ENCODE measurements at regions not wholly inside any gene's neighbourhood (a gene's known extent, or its start where the extent isn't known, plus 50 kb on each side); places are given as distances from the start of the nearest gene placed in this dataset.

GRCh38 chr5:4977416-4978110, 162.6 kb upstream of the ADAMTS16 start:
- Mint-ChIP-seq H3K9me3 (no peaks in the 10 kb centered on the region), H3K4me1 (no peaks in the 10 kb centered on the region), H3K27me3 (no peaks in the 10 kb centered on the region), H3K27ac (no peak overlapping the region), H3K4me3 (no peak overlapping the region), H3K36me3 (no peaks in the 10 kb centered on the region)
- DNase-seq = no peak

GRCh38 chr5:4980201-4980600, 159.9 kb upstream of the ADAMTS16 start:
- no peaks in the 10 kb centered on the region for H3K36me3 Mint-ChIP-seq
- H3K4me1 Mint-ChIP-seq = no peaks in the 10 kb centered on the region
- H3K4me3 Mint-ChIP-seq = no peak overlapping the region
- DNase-seq = no peak
- H3K9me3 Mint-ChIP-seq = no peaks in the 10 kb centered on the region
- H3K27me3 Mint-ChIP-seq = no peaks in the 10 kb centered on the region
- H3K27ac Mint-ChIP-seq = no peak overlapping the region

GRCh38 chr5:4981608-4982007, 158.5 kb upstream of the ADAMTS16 start:
- H3K4me3 Mint-ChIP-seq = no peak overlapping the region
- no peaks in the 10 kb centered on the region for H3K4me1 Mint-ChIP-seq
- DNase-seq = no peak
- no peaks in the 10 kb centered on the region for H3K9me3 Mint-ChIP-seq
- no peaks in the 10 kb centered on the region for H3K36me3 Mint-ChIP-seq
- no peak overlapping the region for H3K27ac Mint-ChIP-seq
- no peaks in the 10 kb centered on the region for H3K27me3 Mint-ChIP-seq

- no peaks in the 10 kb centered on the region for H3K9me3 Mint-ChIP-seq
- H3K27ac Mint-ChIP-seq = no peak overlapping the region
- H3K36me3 Mint-ChIP-seq = no peaks in the 10 kb centered on the region
- no peaks in the 10 kb centered on the region for H3K27me3 Mint-ChIP-seq
- H3K4me1 Mint-ChIP-seq = no peaks in the 10 kb centered on the region
- DNase-seq = no peak
- no peak overlapping the region for H3K4me3 Mint-ChIP-seq
These were observed 156.4 kb upstream of the ADAMTS16 start for GRCh38 chr5:4983701-4984100.

GRCh38 chr5:4984461-4984860, 155.7 kb upstream of the ADAMTS16 start:
- H3K27me3 Mint-ChIP-seq = no peaks in the 10 kb centered on the region
- no peaks in the 10 kb centered on the region for H3K9me3 Mint-ChIP-seq
- no peak overlapping the region for H3K4me3 Mint-ChIP-seq
- H3K36me3 Mint-ChIP-seq = no peaks in the 10 kb centered on the region
- no peak for DNase-seq
- no peaks in the 10 kb centered on the region for H3K4me1 Mint-ChIP-seq
- H3K27ac Mint-ChIP-seq = no peak overlapping the region

- no peak for DNase-seq
- no peaks in the 10 kb centered on the region for H3K9me3 Mint-ChIP-seq
- H3K4me1 Mint-ChIP-seq = no peaks in the 10 kb centered on the region
- no peak overlapping the region for H3K4me3 Mint-ChIP-seq
- no peaks in the 10 kb centered on the region for H3K36me3 Mint-ChIP-seq
- H3K27ac Mint-ChIP-seq = no peak overlapping the region
- H3K27me3 Mint-ChIP-seq = no peaks in the 10 kb centered on the region
These were observed 152.7 kb upstream of the ADAMTS16 start for GRCh38 chr5:4987431-4987830.

GRCh38 chr5:4989118-4989517, 151.0 kb upstream of the ADAMTS16 start:
- Mint-ChIP-seq H3K4me3 (no peak overlapping the region), H3K9me3 (no peaks in the 10 kb centered on the region), H3K36me3 (no peaks in the 10 kb centered on the region), H3K27ac (no peak overlapping the region), H3K4me1 (no peaks in the 10 kb centered on the region), H3K27me3 (no peaks in the 10 kb centered on the region)
- DNase-seq = no peak

GRCh38 chr5:4990017-4990416, 150.1 kb upstream of the ADAMTS16 start:
- DNase-seq = no peak
- H3K27me3 Mint-ChIP-seq = no peaks in the 10 kb centered on the region
- no peaks in the 10 kb centered on the region for H3K4me1 Mint-ChIP-seq
- H3K9me3 Mint-ChIP-seq = no peaks in the 10 kb centered on the region
- H3K36me3 Mint-ChIP-seq = no peaks in the 10 kb centered on the region
- no peak overlapping the region for H3K4me3 Mint-ChIP-seq
- H3K27ac Mint-ChIP-seq = no peak overlapping the region

GRCh38 chr5:4990462-4990861, 149.7 kb upstream of the ADAMTS16 start:
- Mint-ChIP-seq H3K4me1 (no peaks in the 10 kb centered on the region), H3K9me3 (no peaks in the 10 kb centered on the region)

GRCh38 chr5:4991925-4992324, 148.2 kb upstream of the ADAMTS16 start:
- no peaks in the 10 kb centered on the region for H3K27me3 Mint-ChIP-seq
- no peak for DNase-seq
- no peaks in the 10 kb centered on the region for H3K36me3 Mint-ChIP-seq
- H3K4me1 Mint-ChIP-seq = no peaks in the 10 kb centered on the region
- H3K9me3 Mint-ChIP-seq = no peaks in the 10 kb centered on the region
- no peak overlapping the region for H3K27ac Mint-ChIP-seq
- H3K4me3 Mint-ChIP-seq = no peak overlapping the region

More at GRCh38 chr5:4990462-4990861, 149.7 kb upstream of the ADAMTS16 start:
- H3K4me3 Mint-ChIP-seq = no peak overlapping the region
- H3K27ac Mint-ChIP-seq = no peak overlapping the region
- no peaks in the 10 kb centered on the region for H3K27me3 Mint-ChIP-seq
- H3K36me3 Mint-ChIP-seq = no peaks in the 10 kb centered on the region
- DNase-seq = no peak

GRCh38 chr5:4995014-4995413, 145.1 kb upstream of the ADAMTS16 start:
- H3K4me3 Mint-ChIP-seq = no peak overlapping the region
- H3K36me3 Mint-ChIP-seq = no peaks in the 10 kb centered on the region
- no peak overlapping the region for H3K27ac Mint-ChIP-seq
- no peaks in the 10 kb centered on the region for H3K27me3 Mint-ChIP-seq
- no peak for DNase-seq
- no peaks in the 10 kb centered on the region for H3K4me1 Mint-ChIP-seq
- H3K9me3 Mint-ChIP-seq = peaks cover 2% of the 10 kb centered on the region

- Mint-ChIP-seq H3K4me1 (no peaks in the 10 kb centered on the region), H3K27ac (no peak overlapping the region), H3K27me3 (no peaks in the 10 kb centered on the region), H3K36me3 (no peaks in the 10 kb centered on the region), H3K4me3 (no peak overlapping the region), H3K9me3 (peaks cover 2% of the 10 kb centered on the region)
- no peak for DNase-seq
These were observed 134.8 kb upstream of the ADAMTS16 start for GRCh38 chr5:5005353-5005752.

- H3K36me3 Mint-ChIP-seq = no peaks in the 10 kb centered on the region
- H3K4me3 Mint-ChIP-seq = no peak overlapping the region
- no peak overlapping the region for H3K27ac Mint-ChIP-seq
- no peaks in the 10 kb centered on the region for H3K4me1 Mint-ChIP-seq
- peaks cover 2% of the 10 kb centered on the region for H3K9me3 Mint-ChIP-seq
- no peak for DNase-seq
- H3K27me3 Mint-ChIP-seq = no peaks in the 10 kb centered on the region
These were observed 133.6 kb upstream of the ADAMTS16 start for GRCh38 chr5:5006548-5006947.

- Mint-ChIP-seq H3K4me3 (no peak overlapping the region), H3K4me1 (no peaks in the 10 kb centered on the region), H3K27ac (no peak overlapping the region), H3K9me3 (peaks cover 2% of the 10 kb centered on the region), H3K27me3 (peaks cover 3% of the 10 kb centered on the region), H3K36me3 (no peaks in the 10 kb centered on the region)
- DNase-seq = no peak
These were observed 130.9 kb upstream of the ADAMTS16 start for GRCh38 chr5:5009240-5009639.

- H3K9me3 Mint-ChIP-seq = peaks cover 2% of the 10 kb centered on the region
- no peaks in the 10 kb centered on the region for H3K4me1 Mint-ChIP-seq
- H3K27ac Mint-ChIP-seq = no peak overlapping the region
- H3K36me3 Mint-ChIP-seq = no peaks in the 10 kb centered on the region
- peaks cover 6% of the 10 kb centered on the region for H3K27me3 Mint-ChIP-seq
- DNase-seq = no peak
- no peak overlapping the region for H3K4me3 Mint-ChIP-seq
These were observed 129.0 kb upstream of the ADAMTS16 start for GRCh38 chr5:5011151-5011550.

GRCh38 chr5:5014586-5015235, 125.4 kb upstream of the ADAMTS16 start:
- DNase-seq = no peak
- no peaks in the 10 kb centered on the region for H3K9me3 Mint-ChIP-seq
- no peak overlapping the region for H3K27ac Mint-ChIP-seq

More at GRCh38 chr5:5014586-5015235, 125.4 kb upstream of the ADAMTS16 start:
- no peaks in the 10 kb centered on the region for H3K4me1 Mint-ChIP-seq
- peaks cover 6% of the 10 kb centered on the region for H3K27me3 Mint-ChIP-seq
- H3K36me3 Mint-ChIP-seq = no peaks in the 10 kb centered on the region
- H3K4me3 Mint-ChIP-seq = no peak overlapping the region
